HG03135 (cell line): ENCODE measurements at regions not wholly inside any gene's neighbourhood (a gene's known extent, or its start where the extent isn't known, plus 50 kb on each side); places are given as distances from the start of the nearest gene placed in this dataset.
A peak's percentile ranks its signal among the peaks of the same experiment; 100 is the strongest.

Experiments used
- ATAC-seq: cut with Tn5 transposase; IDR thresholded peaks from one replicate; pipeline ENCODE4 v1.9.1; 2021; ENCODE audit warnings: mild to moderate bottlenecking, moderate library complexity; ENCODE audit not compliant: unreplicated experiment

DNA sequence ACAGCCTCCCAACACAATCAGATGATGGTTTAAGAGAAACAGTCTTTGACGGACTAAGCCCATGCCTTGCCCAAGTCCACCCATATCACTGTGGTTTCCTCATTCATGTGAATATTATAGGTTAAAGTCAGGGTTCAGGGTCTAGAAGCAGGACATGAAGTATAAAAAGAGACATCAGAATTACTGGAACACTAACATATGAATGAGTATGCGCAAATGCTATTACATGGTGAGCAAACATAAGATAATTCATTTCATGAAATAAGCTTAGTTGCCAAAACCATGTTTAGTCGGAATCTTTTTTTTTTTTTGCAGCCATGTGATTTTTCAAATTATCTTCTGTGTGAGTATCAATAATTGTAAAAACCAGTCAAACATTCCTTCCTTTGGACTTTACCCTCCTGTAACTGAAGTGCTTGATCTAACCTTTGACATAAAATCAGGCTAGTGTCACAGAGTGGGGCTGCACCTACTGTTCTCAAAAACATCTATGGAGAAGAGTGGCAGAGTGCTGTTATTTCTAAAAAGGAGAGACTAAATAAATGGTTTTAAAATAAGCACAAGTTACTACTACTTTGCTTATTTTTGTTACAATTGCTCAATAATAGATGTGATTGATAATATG is 84.9 kb upstream of the NRIP1 start:
- no peak for ATAC-seq

- no peak for ATAC-seq
Measured at GRCh38 chr21:15151385-15152103, 86.7 kb upstream of the NRIP1 start.

GRCh38 chr21:15152591-15152990 is 87.8 kb upstream of the NRIP1 start:
- ATAC-seq, result no peak

GRCh38 chr21:15159382-15160020 is 94.7 kb upstream of the NRIP1 start:
- peak; percentile 74 for ATAC-seq

- no peak for ATAC-seq
Measured at GRCh38 chr21:15160136-15160535, 95.3 kb upstream of the NRIP1 start.

DNA sequence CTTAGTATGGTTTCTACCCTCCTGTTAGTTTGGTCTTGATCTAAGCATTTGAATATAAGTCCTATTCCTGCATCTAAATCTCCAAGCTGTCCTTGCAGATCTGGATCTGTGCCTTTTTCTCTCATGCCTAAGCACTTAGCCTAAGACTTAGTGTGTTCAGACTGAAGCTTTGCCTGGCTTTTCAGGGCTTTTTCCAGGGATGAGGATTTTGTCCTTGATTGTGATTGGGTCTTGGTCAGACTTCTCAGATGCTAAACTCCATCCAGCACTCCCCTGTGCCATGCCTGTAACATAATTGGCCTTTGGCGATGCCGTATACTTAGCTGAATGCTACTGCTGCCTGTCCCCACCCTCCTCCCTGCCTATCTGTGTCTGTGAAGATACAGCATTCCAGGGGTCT is 98.1 kb upstream of the NRIP1 start:
- ATAC-seq, result no peak

DNA sequence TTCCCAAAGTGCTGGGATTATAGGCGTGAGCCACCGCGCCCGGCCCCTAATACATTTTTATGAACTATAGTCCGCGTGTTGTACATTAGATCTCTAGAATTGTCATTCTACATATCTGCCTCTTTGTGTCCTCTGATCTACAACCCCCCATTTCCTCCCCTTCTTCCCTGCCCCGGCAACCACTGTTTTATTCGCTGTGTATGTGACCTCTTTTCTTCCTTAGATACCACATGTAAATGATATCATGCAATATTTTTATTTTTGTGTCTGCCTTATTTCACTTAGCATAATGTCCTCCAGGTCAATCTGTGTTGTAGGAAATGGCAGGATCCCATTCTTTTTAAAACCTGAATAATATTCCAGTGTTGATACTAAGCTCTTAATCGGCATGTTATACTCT is 99.5 kb upstream of the NRIP1 start:
- ATAC-seq, result no peak

- no peak for ATAC-seq
Measured at GRCh38 chr21:15164678-15165303, 100.0 kb upstream of the NRIP1 start.

DNA sequence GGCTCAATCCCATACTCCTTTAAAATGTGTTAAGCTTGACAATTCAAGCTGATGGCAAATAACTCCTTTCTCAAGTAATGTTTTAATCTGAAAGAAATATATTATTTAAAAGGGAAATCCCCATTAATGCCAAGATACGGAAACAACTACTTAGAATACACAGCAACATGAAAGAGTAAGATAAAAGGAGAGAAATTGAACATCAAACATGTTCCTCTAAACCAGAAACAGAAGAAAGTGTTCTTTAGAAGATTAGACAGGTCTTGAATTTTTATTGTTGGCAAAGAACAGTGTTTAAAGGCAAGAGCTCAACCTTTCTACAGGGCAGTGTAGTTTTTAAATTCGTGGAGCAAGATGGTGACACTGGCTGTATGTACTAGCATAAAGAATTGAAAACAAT is 105.8 kb upstream of the NRIP1 start:
- no peak for ATAC-seq

DNA sequence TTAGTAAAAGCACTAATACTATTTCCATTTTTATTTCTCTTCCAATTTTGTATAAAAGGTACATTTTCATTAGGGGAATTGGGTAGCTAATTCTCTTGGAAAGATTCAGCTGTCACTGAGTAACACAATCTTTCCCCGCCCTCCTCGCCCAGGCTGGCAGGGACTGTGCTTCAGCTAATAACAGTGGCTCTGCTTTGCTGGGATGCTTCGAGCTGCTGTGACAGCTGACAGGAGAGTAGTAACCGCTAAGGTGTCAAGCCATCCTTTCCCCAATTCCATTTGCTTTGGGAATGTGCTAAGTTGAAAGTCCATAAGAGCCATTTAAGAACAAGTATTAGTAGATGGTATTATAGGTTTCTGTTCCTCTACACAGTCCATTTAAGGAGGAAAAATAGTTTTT is 106.7 kb upstream of the NRIP1 start:
- ATAC-seq, result no peak

DNA sequence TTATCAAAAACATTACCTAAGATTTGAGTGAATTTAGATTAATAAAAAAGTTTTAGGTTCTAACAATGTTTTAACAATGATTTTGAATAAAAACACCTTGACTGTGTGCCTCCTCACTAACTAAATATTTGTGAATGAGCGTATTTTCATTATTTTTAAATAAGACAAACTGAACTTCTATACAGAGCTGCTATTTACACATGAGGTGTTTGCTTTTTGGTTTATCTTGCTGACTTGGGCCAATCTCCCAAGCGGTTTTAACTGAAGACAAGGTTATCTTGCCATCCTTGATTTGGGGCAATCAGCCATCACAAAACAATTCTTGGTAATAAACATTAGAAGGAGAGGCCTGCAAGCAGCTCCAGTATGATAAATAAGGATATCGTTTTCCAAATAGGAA is 108.2 kb upstream of the NRIP1 start:
- no peak for ATAC-seq

GRCh38 chr21:15174923-15175322 is 110.1 kb upstream of the NRIP1 start:
- no peak for ATAC-seq

GRCh38 chr21:15182731-15183130 is 117.9 kb upstream of the NRIP1 start:
- no peak for ATAC-seq

- ATAC-seq, result no peak
Measured at GRCh38 chr21:15183813-15184257, 119.0 kb upstream of the NRIP1 start.

DNA sequence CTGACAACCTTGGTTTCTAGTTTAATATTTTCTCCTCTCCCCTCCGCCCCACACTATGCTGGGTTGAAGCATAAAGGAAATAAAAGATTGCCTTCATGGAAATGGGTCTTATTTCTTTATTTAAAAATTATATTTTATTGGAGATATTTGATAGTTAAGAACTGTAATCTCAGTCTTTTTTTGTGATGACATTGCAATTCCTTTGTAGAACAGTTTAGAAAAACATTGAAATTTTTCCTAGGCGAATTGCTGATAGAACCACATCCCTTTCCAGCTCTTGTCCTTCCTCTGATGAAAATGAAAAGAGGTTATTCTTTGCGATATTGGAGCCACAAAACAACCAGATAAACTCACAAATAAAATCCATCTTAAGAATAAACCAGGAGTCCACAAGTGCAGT is 125.6 kb upstream of the NRIP1 start:
- no peak for ATAC-seq

DNA sequence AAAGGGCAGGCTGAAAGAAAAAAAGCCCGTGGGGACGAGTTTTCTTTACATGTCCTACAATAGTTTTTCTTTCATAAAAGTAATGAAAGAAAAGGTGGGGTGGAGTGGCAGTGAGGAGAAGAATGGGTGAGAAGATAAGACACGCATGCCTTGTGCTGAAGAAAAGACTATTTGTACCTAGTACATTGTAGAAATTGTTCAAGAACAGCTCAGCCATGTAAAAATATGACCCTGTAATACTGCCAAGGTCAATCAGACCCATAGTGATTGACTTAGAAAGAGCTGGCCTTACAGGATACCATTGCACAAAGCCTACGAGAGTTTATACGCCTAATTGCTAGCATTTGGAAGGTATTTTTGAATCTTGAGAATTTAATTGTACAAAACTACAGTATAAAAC is 126.0 kb upstream of the NRIP1 start:
- no peak for ATAC-seq

DNA sequence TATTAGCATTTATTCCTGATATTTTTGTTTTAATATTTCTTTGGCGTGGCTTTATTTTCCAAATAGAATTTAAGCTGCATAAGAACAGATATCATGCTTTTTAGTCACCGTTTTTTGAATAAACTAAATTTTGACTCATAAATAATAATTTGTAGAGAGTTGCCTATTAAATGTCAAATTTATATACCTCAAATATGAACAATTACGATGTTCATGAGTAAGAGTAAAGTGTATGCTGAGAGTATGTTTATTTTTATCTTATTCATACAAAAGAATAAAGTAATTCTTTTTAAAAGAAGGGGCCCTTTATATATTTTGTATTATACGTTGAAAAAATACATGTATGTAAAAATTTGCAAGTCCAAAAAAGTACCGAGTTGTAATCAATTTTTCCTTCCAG is 126.5 kb upstream of the NRIP1 start:
- no peak for ATAC-seq

GRCh38 chr21:15192243-15192642 is 127.4 kb upstream of the NRIP1 start:
- no peak for ATAC-seq

DNA sequence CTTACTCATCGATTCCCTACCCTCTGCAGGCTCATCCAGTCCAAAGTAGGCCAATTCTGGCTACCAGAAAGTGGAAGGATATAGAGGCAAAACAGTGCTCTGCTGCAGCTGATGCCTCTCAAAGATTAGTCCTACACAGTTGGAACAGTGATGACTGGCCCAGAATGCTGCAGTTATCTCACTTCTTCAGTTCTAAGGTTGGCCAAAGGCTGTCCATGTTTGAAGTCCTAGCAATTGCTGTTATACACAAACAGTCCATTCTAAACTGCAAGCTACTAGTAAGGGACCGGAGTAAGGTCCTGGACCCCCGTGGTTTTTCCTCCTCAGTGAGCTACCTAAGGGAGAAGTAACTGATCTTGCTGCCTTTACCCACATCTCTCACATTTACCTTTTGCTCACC is 129.1 kb upstream of the NRIP1 start:
- no peak for ATAC-seq

GRCh38 chr21:15195104-15195503 is 130.3 kb upstream of the NRIP1 start:
- no peak for ATAC-seq

GRCh38 chr21:15195768-15196167 is 131.0 kb upstream of the NRIP1 start:
- no peak for ATAC-seq

DNA sequence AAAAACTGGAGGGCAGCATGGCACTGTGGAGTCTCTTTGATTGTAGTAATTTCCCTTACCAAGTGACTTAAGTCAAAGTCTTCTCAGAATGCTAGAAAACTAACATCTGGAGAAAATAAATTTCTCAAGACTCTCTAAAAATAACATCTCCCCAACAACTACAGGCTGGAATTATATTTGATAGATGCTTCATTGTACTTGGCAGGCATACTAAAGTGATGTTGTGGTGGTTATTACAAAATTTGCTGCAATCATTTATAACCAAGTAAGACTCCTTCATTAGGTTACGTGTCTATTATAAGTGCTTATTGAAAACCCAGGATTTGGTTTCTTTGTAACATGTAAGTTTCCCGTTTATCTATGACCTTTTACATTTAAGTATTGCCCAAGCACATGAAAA is 132.9 kb upstream of the NRIP1 start:
- ATAC-seq, result no peak
